ENCODE measurements at regions not wholly inside any gene's neighbourhood (a gene's known extent, or its start where the extent isn't known, plus 50 kb on each side); places are given as distances from the start of the nearest gene placed in this dataset.

DNA sequence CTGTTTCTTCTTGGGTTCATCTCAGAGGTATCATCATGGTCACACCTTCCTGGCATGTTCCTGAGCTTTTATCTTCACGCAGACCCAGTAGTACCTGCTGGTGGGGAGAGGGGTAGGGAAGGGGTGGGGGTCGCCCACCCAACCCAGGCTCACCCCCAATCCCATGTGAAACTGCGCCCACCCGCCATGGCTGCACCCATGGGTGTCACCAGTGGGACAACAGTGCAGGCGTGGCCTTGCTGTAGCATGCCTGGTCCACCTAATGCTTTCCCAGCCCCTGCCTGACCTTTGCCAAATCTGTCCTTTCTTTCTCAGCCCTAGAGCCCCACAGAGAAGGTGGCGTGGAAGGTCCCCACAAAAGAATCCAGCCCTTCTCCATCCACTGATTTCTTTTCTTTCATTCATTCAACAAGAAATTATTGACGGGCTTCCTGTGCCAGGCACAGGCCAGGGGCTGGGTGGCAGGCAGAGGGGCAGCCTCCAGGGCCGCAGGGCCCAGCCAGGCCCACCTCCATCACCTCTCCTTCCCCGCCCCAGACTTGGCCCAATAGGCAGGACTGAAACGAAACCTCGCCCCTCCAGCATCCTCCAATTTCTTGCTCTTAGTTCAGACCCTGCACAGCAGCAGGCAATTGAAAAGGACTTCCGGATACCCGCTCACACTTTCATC lies 79.1 kb upstream of the TNRC6C start:
- TF ChIP-seq CTCF (conservative IDR thresholded peaks at IDR 0.05 in 1 of 2, IDR thresholded peaks at IDR 0.05 in 1 of 2; ENCODE audit: low read depth in 1 of 2, low read length in 2 of 2) (no peak), EZH2 (IDR thresholded peaks at IDR 0.05; ENCODE audit: low read length, missing control alignments) (no peak)
